GM12878 (cell line): ENCODE measurements at regions not wholly inside any gene's neighbourhood (a gene's known extent, or its start where the extent isn't known, plus 50 kb on each side); places are given as distances from the start of the nearest gene placed in this dataset.

Experiments
- ATAC-seq: fragments of 200-7000 bp; cut with Tn5 transposase; 3 replicates; pipeline ENCODE4 v1.9.1; 2020; ENCODE audit warnings: mild to moderate bottlenecking, moderate library complexity
- BruUV-seq: library from RNA; stranded (reverse); fragments of 400-500 nt; replicated peaks from 2 replicates; lab custom pipeline; 2021; lab: Mats Ljungman, UMichigan
- CTCF ChIA-PET: fragments of 300-600 bp; sonication (Branson Sonifier 250); formaldehyde crosslinking; extraction: SDS; loops from one replicate; lab custom pipeline; 2021; ENCODE audit warnings: inconsistent platforms; lab: Yijun Ruan, JAX
- POLR2A ChIA-PET: fragments of 350-600 bp; formaldehyde crosslinking; extraction: SDS; loops from one replicate; lab custom pipeline; 2021; ENCODE audit warnings: inconsistent platforms; lab: Charles Lee
- RAD21 ChIA-PET: fragments of 300-600 bp; sonication (Branson Sonifier 250); formaldehyde crosslinking; loops from one replicate; lab custom pipeline; 2023; ENCODE audit warnings: antibody characterized with exemption; ENCODE audit not compliant: unreplicated experiment; lab: Charles Lee
- SMC1A ChIA-PET: fragments of 300-600 bp; sonication (Branson Sonifier 250); formaldehyde crosslinking; loops from one replicate; lab custom pipeline; 2023; ENCODE audit not compliant: unreplicated experiment, uncharacterized antibody; lab: Charles Lee
- DNase-seq: peaks from one replicate; pipeline ENCODE4 v3.0.0-alpha.2; 2011; ENCODE audit warnings: low read depth, low spot score
- FAIRE-seq: peaks from 3 replicates; lab custom pipeline; 2011; peaks lifted over from hg19 to GRCh38; lab: Jason Lieb, UNC
- H2AFZ ChIP-seq: 2 replicates; pipeline ENCODE4 v1.6.0; 2011; ENCODE audit warnings: low read depth, low read length, control low read depth; ENCODE audit not compliant: control insufficient read depth
- H3K27ac ChIP-seq: 2 replicates; pipeline ENCODE4 v1.5.1; 2011; ENCODE audit warnings: control low read depth; ENCODE audit not compliant: control insufficient read depth, insufficient read depth
- H3K27me3 ChIP-seq, 2 experiments: replicated peaks in 1 of 2; 2 replicates each; pipeline versions ENCODE4 v1.6.0 to v1.6.1; 2011; ENCODE audit warnings: low read length in 1 of 2; ENCODE audit not compliant: control insufficient read depth in 2 of 2, insufficient read depth in 2 of 2
- H3K36me3 ChIP-seq, 2 experiments: 2 replicates each; pipeline ENCODE4 v1.5.1; 2011; ENCODE audit warnings: low read length in 1 of 2; ENCODE audit not compliant: control insufficient read depth in 2 of 2, insufficient read depth in 2 of 2
- H3K4me1 ChIP-seq: 2 replicates; pipeline ENCODE4 v1.6.1; 2011; ENCODE audit warnings: mild to moderate bottlenecking, low read length, moderate library complexity, mixed read lengths; ENCODE audit not compliant: control insufficient read depth, insufficient read depth
- H3K4me2 ChIP-seq: 2 replicates; pipeline ENCODE4 v1.6.0; 2011; ENCODE audit warnings: control low read depth; ENCODE audit not compliant: control insufficient read depth, insufficient read depth
- H3K4me3 ChIP-seq: fragments of 200-600 bp; sonication (generic); 2 replicates; pipeline ENCODE4 v1.5.1; 2016
- H3K79me2 ChIP-seq: 2 replicates; pipeline ENCODE4 v1.6.0; 2011; ENCODE audit warnings: low read length; ENCODE audit not compliant: control insufficient read depth, insufficient read depth
- H3K9ac ChIP-seq: 2 replicates; pipeline ENCODE4 v1.8.0; 2011; ENCODE audit warnings: low read length, control low read depth, mixed read lengths; ENCODE audit not compliant: control insufficient read depth, insufficient read depth
- H3K9me3 ChIP-seq: replicated peaks from 3 replicates; pipeline ENCODE4 v1.5.1; 2011; ENCODE audit warnings: mild to moderate bottlenecking, low read length; ENCODE audit not compliant: control insufficient read depth, insufficient read depth
- H4K20me1 ChIP-seq: 2 replicates; pipeline ENCODE4 v1.6.0; 2011; ENCODE audit not compliant: control insufficient read depth, insufficient read depth
- BCL11A ChIP-seq: IDR thresholded peaks from 2 replicates; pipeline ENCODE4 v1.6.1; 2011; ENCODE audit warnings: low read depth, low read length
- IRF5 ChIP-seq: fragments of 450-650 bp; IDR thresholded peaks from 2 replicates; pipeline ENCODE4 v1.6.1; 2017; ENCODE audit warnings: borderline replicate concordance
- MTA3 ChIP-seq: IDR thresholded peaks from 2 replicates; pipeline ENCODE4 v1.6.1; 2012; ENCODE audit warnings: low read length, inconsistent platforms, borderline replicate concordance
- MXI1 ChIP-seq: fragments of 150-350 bp; IDR thresholded peaks from 2 replicates; pipeline ENCODE4 v1.6.1; 2011; ENCODE audit warnings: low read depth, mild to moderate bottlenecking, inconsistent platforms, low read length, improper control_type of control experiment
- PBX3 ChIP-seq: IDR thresholded peaks from 2 replicates; pipeline ENCODE4 v1.6.1; 2011; ENCODE audit warnings: mild to moderate bottlenecking, low read depth, low read length, moderate library complexity; ENCODE audit not compliant: insufficient replicate concordance
- PKNOX1 ChIP-seq: fragments of 450-650 bp; IDR thresholded peaks from 2 replicates; pipeline ENCODE4 v1.6.1; 2016; ENCODE audit warnings: mild to moderate bottlenecking
- PRDM15 ChIP-seq: fragments of 450-650 bp; formaldehyde crosslinking; IDR thresholded peaks from 2 replicates; pipeline ENCODE4 v1.4.0; 2020; ENCODE audit warnings: mild to moderate bottlenecking, moderate library complexity
- SMAD5 ChIP-seq: IDR thresholded peaks from 2 replicates; pipeline ENCODE4 v1.6.1; 2016; ENCODE audit warnings: antibody characterized with exemption, low read depth
- TCF7 ChIP-seq: IDR thresholded peaks from 2 replicates; pipeline ENCODE4 v1.6.1; 2014; ENCODE audit warnings: antibody characterized with exemption, borderline replicate concordance
- YBX1 ChIP-seq: fragments of 450-650 bp; IDR thresholded peaks from 2 replicates; pipeline ENCODE4 v1.6.1; 2016; ENCODE audit warnings: antibody characterized with exemption
- ZBTB11 ChIP-seq: fragments of 450-650 bp; formaldehyde crosslinking; IDR thresholded peaks from 2 replicates; pipeline ENCODE4 v1.5.0; 2022; ENCODE audit warnings: mild to moderate bottlenecking, missing genetic modification characterization
- WGBS: methylation state at CpG from one replicate; pipeline ENCODE4 v1.1.6; 2016; ENCODE audit warnings: low lambda C conversion rate; ENCODE audit not compliant: insufficient replicate concordance, insufficient coverage; ENCODE audit errors: missing lambda C conversion rate; 5-methylcytosine and 5-hydroxymethylcytosine counted together
- in situ Hi-C: fragments of 300-500 bp; cut with MboI; formaldehyde crosslinking; loops from 9 replicates; pipeline ENCODE4 v1.14.3; 2018; ENCODE audit warnings: mixed read lengths
- intact Hi-C: fragments of 100-400 bp; cut with micrococcal nuclease; formaldehyde crosslinking; loops from one replicate; pipeline ENCODE4 v1.14.2; 2022; ENCODE audit not compliant: unreplicated experiment

- TF ChIP-seq PBX3 (no peak), IRF5 (no peak), BCL11A (no peak)
Measured at GRCh38 chrX:6813836-6814370, 279.0 kb upstream of the VCX3A start (continued).

GRCh38 chrX:6812087-6812486 lies 277.2 kb upstream of the VCX3A start:
- Histone ChIP-seq H3K79me2 (no peaks in the 10 kb centered on the region), H3K4me3 (no peak overlapping the region), H3K36me3 (no peaks in the 10 kb centered on the region), H3K9ac (no peak overlapping the region), H3K27me3 (no peaks in the 10 kb centered on the region), H3K4me1 (no peaks in the 10 kb centered on the region), H3K4me2 (no peak overlapping the region), H3K9me3 (no peaks in the 10 kb centered on the region), H3K27ac (no peak overlapping the region), H4K20me1 (no peaks in the 10 kb centered on the region), H2AFZ (no peak overlapping the region)
- in situ Hi-C loops (no loop called here), intact Hi-C loops (no loop called here)
- ChIA-PET RAD21 (no interaction called here), CTCF (interaction anchor here (0.6 kb wide), 1 partner anchor 229 kb away, joined by 3 read pairs; no protein-coding TSS in a partner anchor), POLR2A (no interaction called here), SMC1A (interaction anchor here (0.9 kb wide), 1 partner anchor 271 kb away, joined by 4 read pairs; no protein-coding TSS in a partner anchor)
- 94% methylated on average over 1 of the region's 1 CpG for WGBS
- DNase-seq (no peak), ATAC-seq (no peak), FAIRE-seq (no peak)
- BruUV-seq = no TSS peak
- no peak for TF ChIP-seq PRDM15
- no peak for TF ChIP-seq YBX1
- TF ChIP-seq MXI1 = no peak
- TF ChIP-seq MTA3 = no peak
- TF ChIP-seq ZBTB11 = no peak
- no peak for TF ChIP-seq PKNOX1
- no peak for TF ChIP-seq SMAD5
- TF ChIP-seq TCF7 = no peak
